SU-DHL-6 (cell line): ENCODE measurements at regions not wholly inside any gene's neighbourhood (a gene's known extent, or its start where the extent isn't known, plus 50 kb on each side); places are given as distances from the start of the nearest gene placed in this dataset.

Source experiments
- CTCF ChIP-seq: fragments of 200-600 bp; sonication (generic); IDR thresholded peaks from one replicate; pipeline ENCODE4 v1.5.1; 2017; ENCODE audit warnings: antibody characterized with exemption, mild to moderate bottlenecking, low read length, moderate library complexity; ENCODE audit not compliant: insufficient read depth, poor library complexity, severe bottlenecking
- EZH2phosphoT487 ChIP-seq: fragments of 200-600 bp; sonication (generic), shearing (Covaris generic); conservative IDR thresholded peaks from 2 replicates; pipeline ENCODE4 v1.6.1; 2018; ENCODE audit warnings: mild to moderate bottlenecking, antibody characterized with exemption, low read length, moderate library complexity, mixed read lengths

GRCh38 chr6:1527073-1527457 is 82.7 kb upstream of the FOXC1 start:
- TF ChIP-seq EZH2phosphoT487 (no peak), CTCF (no peak)
